Muscle layer of duodenum (tissue), 2 donors: ENCODE measurements at regions not wholly inside any gene's neighbourhood (a gene's known extent, or its start where the extent isn't known, plus 50 kb on each side); places are given as distances from the start of the nearest gene placed in this dataset.

Experiments
- H3K27ac ChIP-seq: one replicate; pipeline ENCODE4 v1.7.0; 2013; ENCODE audit warnings: mild to moderate bottlenecking, low read length
- H3K27me3 ChIP-seq: one replicate; pipeline ENCODE4 v1.7.0; 2013; ENCODE audit warnings: low read depth, mild to moderate bottlenecking, control low read depth, low read length
- H3K36me3 ChIP-seq, 2 donors: one replicate each; pipeline ENCODE4 v1.7.0; 2013; ENCODE audit warnings: low read length in 2 of 2, control low read depth in 1 of 2, mild to moderate bottlenecking in 1 of 2; ENCODE audit not compliant: insufficient read depth in 2 of 2, control insufficient read depth in 1 of 2
- H3K4me1 ChIP-seq, 2 donors: one replicate each; pipeline ENCODE4 v1.7.0; 2013; ENCODE audit warnings: low read length in 2 of 2, mild to moderate bottlenecking in 2 of 2, control low read depth in 1 of 2, moderate library complexity in 1 of 2; ENCODE audit not compliant: insufficient read depth in 2 of 2, control insufficient read depth in 1 of 2
- H3K4me3 ChIP-seq, 2 donors: one replicate each; pipeline ENCODE4 v1.7.0; 2013; ENCODE audit warnings: low read length in 2 of 2, low read depth in 1 of 2, mild to moderate bottlenecking in 1 of 2
- H3K9me3 ChIP-seq, 2 donors: one replicate each; pipeline ENCODE4 v1.7.0; 2013; ENCODE audit warnings: low read length in 2 of 2, control low read depth in 1 of 2, mild to moderate bottlenecking in 1 of 2; ENCODE audit not compliant: control insufficient read depth in 1 of 2
- donor health status: healthy.

DNA sequence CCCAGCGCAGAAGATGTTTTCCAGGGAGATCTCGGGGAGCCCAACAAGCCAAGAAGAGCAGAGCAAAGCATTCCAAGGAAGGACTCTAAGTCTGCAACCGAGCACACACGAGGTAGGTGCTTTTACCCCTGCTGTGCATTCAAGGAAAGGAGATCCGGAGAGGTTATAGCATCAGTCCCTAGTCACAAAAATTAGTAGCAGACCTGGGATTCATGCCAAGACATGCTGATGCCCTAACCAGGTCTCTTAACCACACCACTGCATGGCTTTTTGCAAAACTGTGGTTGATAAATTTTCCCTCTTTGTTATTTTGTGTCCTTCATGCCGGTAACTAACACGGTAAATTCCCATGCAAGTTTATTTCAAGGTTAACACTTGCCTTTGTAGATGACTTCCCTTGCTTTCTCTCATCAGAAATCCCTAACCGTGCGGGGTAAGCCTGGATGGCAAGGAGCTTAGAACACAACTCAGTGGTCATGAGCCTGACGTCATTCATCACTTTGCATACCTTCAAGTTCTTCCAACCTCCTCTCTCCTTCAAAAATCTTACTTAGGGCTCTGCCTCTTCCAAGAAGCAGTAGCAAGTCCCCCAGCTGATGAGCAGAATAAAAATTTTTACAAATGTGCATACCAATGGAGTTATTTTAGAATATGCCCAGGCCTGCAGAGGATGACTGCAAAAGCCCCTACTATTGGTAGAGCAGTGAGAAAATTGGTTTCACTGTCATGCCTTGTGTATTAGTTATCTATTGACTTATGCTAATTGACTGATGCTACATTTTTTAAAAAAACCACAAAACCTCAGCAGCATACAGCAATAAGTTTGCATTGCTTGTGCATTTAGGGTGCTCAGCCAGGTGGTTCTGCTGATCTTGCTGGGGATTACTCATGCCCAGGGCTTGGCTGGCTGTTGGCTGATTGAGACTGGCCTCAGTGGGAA lies 465.1 kb downstream of the MN1 start:
- Histone ChIP-seq H3K36me3 (no peaks in the 10 kb centered on the region), H3K4me3 (no peak overlapping the region), H3K4me1 (peaks cover 0 to 5% of the 10 kb centered on the region in 2 donors), H3K27me3 (no peaks in the 10 kb centered on the region), H3K27ac (no peak overlapping the region), H3K9me3 (no peaks in the 10 kb centered on the region)

DNA sequence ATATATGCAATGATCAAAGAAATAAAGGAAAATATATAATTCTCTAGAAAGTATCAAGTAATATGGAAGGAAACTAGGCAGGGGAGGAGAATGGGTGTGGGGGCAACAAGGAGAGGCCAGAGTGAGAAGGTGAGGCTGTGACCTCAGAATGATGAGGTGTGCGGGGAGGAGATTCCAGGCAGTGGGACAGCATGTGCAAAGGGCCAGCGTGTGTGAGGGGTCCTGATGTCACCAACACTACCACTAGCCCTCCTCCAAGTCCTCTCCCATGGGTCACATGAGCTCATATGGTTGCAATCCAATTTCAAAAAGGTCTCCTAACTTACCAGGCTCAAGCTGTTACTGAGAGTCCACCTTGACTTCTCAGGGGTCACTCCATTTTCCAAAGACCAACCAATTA lies 463.9 kb downstream of the MN1 start:
- Histone ChIP-seq H3K4me1 (no peaks in the 10 kb centered on the region), H3K27me3 (no peaks in the 10 kb centered on the region), H3K9me3 (peaks cover 0 to 3% of the 10 kb centered on the region in 2 donors), H3K4me3 (no peak overlapping the region), H3K36me3 (no peaks in the 10 kb centered on the region), H3K27ac (no peak overlapping the region)

DNA sequence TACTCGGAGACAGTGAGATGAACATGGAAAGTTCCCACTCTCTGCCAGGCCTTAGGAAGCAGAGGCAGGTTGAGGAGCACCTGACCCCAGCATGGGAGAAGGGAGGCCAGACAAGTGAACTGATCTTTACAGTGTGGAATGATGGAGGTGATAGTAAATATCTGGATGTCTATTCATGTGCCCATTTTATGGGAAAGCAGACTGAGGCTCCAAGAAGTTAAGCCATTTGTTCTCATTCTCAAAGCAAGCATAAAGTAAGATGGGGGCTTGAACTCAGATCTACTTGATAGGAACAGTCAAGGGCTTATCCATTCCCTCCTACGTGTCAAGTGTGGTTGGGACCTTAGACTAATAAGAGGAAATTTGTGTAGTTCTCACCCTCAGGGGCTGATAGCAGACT lies 461.5 kb downstream of the MN1 start:
- Histone ChIP-seq H3K36me3 (no peaks in the 10 kb centered on the region), H3K4me3 (no peak overlapping the region), H3K4me1 (no peaks in the 10 kb centered on the region), H3K27ac (no peak overlapping the region), H3K9me3 (peaks cover 0 to 3% of the 10 kb centered on the region in 2 donors), H3K27me3 (no peaks in the 10 kb centered on the region)

DNA sequence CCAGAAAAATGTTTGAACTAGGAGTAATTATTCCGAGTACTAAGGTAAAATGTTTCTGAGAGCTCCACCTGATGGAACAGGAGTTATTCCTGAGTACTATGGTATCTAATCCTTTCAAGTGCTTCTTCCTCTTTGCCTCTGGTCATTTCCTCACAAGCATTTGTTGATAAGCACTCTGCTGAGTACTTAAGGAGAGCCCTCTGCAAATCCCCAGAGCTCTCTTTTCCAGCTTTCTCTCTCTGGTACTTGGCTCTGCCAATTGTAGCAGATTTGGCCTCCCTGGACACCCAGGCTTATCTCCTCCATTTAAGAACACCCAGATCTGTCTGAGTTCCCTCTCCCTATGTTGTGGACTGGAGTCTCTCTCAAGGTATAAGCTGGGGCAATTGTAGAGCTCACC lies 457.0 kb downstream of the MN1 start:
- Histone ChIP-seq H3K9me3 (peaks cover 0 to 6% of the 10 kb centered on the region in 2 donors), H3K36me3 (no peaks in the 10 kb centered on the region), H3K27ac (no peak overlapping the region)

DNA sequence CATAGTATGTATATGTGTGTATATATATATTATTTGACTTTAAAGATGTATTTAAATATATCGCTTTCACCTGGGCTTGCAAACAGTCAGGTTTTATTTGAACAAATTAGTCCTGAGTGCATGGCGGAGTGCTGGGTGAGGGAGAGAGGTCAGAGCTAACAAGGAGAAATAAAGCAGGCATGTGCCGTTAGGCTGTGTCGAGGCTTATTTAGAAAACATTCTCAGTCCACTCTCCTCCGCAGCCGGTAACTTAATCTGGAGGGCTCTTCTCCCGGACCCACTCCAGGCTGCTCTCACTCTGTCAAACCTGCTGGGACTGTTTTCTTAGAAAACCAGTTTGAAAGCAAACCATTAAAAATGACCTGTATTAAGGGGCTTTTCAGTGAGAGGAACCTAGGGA lies 455.9 kb downstream of the MN1 start:
- H3K27me3 ChIP-seq = no peaks in the 10 kb centered on the region
- no peaks in the 10 kb centered on the region for H3K36me3 ChIP-seq
- no peak overlapping the region for H3K27ac ChIP-seq
- H3K9me3 ChIP-seq = peaks cover 0 to 6% of the 10 kb centered on the region in 2 donors
- no peaks in the 10 kb centered on the region for H3K4me1 ChIP-seq
- H3K4me3 ChIP-seq = no peak overlapping the region

More for the DNA sequence above, 457.0 kb downstream of the MN1 start:
- Histone ChIP-seq H3K27me3 (no peaks in the 10 kb centered on the region), H3K4me1 (no peaks in the 10 kb centered on the region), H3K4me3 (no peak overlapping the region)

DNA sequence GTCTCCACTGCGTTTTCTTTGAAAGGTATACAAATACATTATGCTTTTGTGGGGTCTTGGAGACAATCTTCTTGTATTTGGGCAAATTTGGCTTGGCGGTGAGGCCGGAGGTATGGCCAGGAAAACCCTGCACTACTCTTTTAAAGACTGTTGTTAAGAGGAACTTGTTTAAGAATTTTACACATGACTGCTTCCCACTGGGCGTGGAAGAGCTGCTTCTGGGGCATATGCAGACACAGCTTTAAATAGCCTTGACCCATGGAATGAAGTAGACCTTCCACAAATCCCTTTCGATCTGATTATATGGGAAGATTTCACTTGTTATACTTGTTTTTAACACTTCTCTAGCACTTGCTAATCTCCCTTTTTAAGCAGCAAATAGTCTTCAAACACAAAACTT lies 453.6 kb downstream of the MN1 start:
- Histone ChIP-seq H3K4me1 (no peaks in the 10 kb centered on the region), H3K36me3 (no peaks in the 10 kb centered on the region), H3K4me3 (no peak overlapping the region), H3K27me3 (no peaks in the 10 kb centered on the region), H3K27ac (no peak overlapping the region), H3K9me3 (peaks cover 0 to 3% of the 10 kb centered on the region in 2 donors)

DNA sequence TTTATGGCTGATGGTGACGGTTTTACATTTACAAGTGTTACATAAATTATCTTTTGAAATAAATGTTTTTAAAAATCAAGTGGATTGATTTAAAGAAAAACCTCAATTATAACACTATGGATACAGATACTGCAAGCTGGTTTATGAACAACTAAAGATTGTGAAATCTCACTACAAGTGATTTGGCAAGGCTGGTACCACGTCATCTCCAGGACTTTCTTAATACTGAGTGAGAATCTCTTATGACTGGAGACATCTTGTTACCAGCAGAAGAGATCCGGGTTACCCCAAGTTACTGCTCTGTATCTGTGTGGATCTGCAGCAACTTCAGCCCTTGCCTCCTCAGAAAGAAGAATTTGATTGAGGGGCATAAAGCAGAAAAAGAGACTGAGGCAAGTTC lies 452.9 kb downstream of the MN1 start:
- no peak overlapping the region for H3K27ac ChIP-seq

DNA sequence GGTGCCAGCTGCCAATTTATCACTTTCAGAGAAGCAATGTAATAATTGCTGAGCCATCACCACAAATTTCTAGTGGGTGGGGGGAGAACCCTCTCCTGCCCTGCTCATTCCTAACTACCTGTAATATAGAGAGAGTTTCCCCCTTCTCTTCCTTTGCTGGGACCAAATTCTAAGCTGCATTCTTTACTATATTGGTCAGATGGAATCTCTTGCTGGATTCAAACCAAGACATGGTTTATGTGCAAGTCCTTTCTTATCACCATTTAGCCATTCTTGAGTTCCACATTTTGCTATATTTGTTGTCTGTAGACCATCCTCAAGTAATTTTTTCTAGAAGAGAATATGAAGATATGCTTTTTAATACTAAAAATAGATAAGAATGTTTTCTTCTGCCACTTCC lies 452.1 kb downstream of the MN1 start:
- no peaks in the 10 kb centered on the region for H3K27me3 ChIP-seq
- peaks cover 0 to 3% of the 10 kb centered on the region in 2 donors for H3K9me3 ChIP-seq
- H3K27ac ChIP-seq = no peak overlapping the region
- no peaks in the 10 kb centered on the region for H3K4me1 ChIP-seq
- no peaks in the 10 kb centered on the region for H3K36me3 ChIP-seq
- no peak overlapping the region for H3K4me3 ChIP-seq

More for the DNA sequence above, 452.9 kb downstream of the MN1 start:
- H3K4me1 ChIP-seq = no peaks in the 10 kb centered on the region
- peaks cover 0 to 3% of the 10 kb centered on the region in 2 donors for H3K9me3 ChIP-seq
- no peaks in the 10 kb centered on the region for H3K36me3 ChIP-seq
- no peak overlapping the region for H3K4me3 ChIP-seq
- H3K27me3 ChIP-seq = no peaks in the 10 kb centered on the region

DNA sequence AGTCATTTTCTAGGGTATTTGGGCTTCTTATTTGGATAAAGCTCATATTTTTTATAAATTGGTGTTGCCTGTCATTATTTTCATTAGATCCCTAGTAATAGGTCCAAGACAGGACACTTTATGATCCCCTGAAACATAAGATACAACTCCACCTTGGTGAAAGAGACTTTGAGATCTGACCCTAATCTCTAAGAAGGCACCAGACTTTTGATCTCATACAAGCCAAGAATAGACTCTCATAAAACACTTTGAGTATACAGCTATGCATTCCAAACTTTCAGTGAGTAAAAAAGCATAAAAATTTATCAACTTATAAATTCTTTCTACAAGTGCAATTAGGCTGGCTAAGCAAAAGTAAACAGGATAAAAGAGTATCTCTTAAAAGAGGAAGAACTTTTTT lies 451.2 kb downstream of the MN1 start:
- H3K4me1 ChIP-seq = no peaks in the 10 kb centered on the region

DNA sequence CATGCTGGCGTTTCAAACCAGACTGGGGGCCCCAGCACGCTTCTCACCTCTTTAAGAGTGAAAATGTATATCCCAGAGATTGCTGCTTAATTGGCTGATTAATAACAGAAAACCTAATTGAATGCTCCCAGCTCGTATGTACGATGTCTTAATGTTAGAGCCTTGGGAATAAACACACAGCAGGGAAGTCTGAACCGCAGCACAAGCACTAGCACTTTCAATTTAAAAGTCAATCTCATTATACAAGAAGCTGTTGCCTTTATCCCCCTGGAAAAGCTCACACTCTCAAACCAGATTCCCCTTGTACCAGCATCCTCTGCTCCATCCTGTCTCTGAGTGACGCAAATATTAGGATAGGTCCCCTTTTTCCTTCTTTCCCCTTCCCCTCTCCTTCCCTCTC lies 449.1 kb downstream of the MN1 start:
- Histone ChIP-seq H3K27me3 (no peaks in the 10 kb centered on the region), H3K9me3 (peaks cover 5 to 7% of the 10 kb centered on the region in 2 donors), H3K27ac (no peak overlapping the region), H3K4me3 (no peak overlapping the region), H3K36me3 (no peaks in the 10 kb centered on the region), H3K4me1 (no peaks in the 10 kb centered on the region)

More for the DNA sequence above, 451.2 kb downstream of the MN1 start:
- Histone ChIP-seq H3K27ac (no peak overlapping the region), H3K4me3 (no peak overlapping the region), H3K27me3 (no peaks in the 10 kb centered on the region), H3K9me3 (peaks cover 0 to 3% of the 10 kb centered on the region in 2 donors), H3K36me3 (no peaks in the 10 kb centered on the region)

DNA sequence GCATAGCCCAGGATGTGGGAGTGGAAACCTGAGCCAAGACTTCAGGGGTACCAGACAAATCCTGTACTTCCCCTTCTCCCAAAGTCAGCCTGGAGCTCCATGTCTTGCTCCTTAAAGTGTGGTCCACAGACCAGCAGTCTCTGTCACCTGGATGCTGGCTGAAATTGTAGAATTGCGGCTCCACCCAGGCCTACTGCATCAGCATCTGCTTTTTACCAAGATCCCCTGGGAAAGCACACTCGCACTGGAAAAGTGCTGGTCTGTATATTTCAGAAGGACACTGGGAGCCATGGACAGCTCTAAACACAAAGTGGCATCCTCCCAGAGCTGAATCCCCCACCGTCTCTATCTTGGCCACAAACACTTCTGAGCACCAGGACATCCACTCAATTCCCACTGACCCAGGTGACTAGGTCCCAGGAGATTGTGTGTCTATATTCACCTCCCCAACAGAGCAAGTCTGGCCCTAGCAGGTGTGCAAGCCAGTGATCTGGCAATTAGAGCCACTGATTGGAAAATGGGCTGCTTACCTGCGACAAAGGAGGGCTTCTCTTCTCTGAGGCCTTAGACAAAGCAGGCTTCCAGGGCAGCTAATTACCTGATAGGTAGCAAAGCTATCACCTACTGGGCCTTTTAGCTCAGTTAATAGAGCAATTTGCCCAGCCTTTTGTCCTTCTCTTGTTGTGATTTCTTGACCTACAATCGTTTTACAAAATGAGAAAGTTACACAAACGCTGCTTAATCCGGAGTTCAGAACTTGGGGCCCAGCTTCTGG lies 443.3 kb downstream of the MN1 start:
- H3K27me3 ChIP-seq = no peaks in the 10 kb centered on the region
- no peaks in the 10 kb centered on the region for H3K4me1 ChIP-seq
- H3K36me3 ChIP-seq = no peaks in the 10 kb centered on the region
- H3K4me3 ChIP-seq = no peak overlapping the region
- H3K9me3 ChIP-seq = peaks cover 4 to 5% of the 10 kb centered on the region in 2 donors
- H3K27ac ChIP-seq = no peak overlapping the region
